Activated T-helper 17 cell treated with anti-CD3 and anti-CD28 coated beads, Interleukin-2, amount 50 U/mL, for 72 hours (primary cell): ENCODE measurements at regions not wholly inside any gene's neighbourhood (a gene's known extent, or its start where the extent isn't known, plus 50 kb on each side); places are given as distances from the start of the nearest gene placed in this dataset.

ENCODE experiments used
- ATAC-seq: fragments of 150-1000 bp; cut with Tn5 transposase; replicated peaks from 2 replicates; pipeline ENCODE4 v1.10.0; 2021; ENCODE audit warnings: mild to moderate bottlenecking, moderate library complexity
- H3K27ac Mint-ChIP-seq: one replicate; pipeline ENCODE4 v1.8.0; 2022; ENCODE audit warnings: mixed read lengths
- H3K27me3 Mint-ChIP-seq: one replicate; pipeline ENCODE4 v1.8.0; 2022; ENCODE audit warnings: mixed read lengths
- H3K36me3 Mint-ChIP-seq: one replicate; pipeline ENCODE4 v1.8.0; 2022; ENCODE audit warnings: low read depth, mild to moderate bottlenecking, mixed read lengths
- H3K4me1 Mint-ChIP-seq: one replicate; pipeline ENCODE4 v1.8.0; 2022; ENCODE audit warnings: mixed read lengths
- H3K4me3 Mint-ChIP-seq: one replicate; pipeline ENCODE4 v1.8.0; 2022; ENCODE audit warnings: mild to moderate bottlenecking, mixed read lengths
- H3K9me3 Mint-ChIP-seq: one replicate; pipeline ENCODE4 v1.8.0; 2022; ENCODE audit warnings: mixed read lengths

DNA sequence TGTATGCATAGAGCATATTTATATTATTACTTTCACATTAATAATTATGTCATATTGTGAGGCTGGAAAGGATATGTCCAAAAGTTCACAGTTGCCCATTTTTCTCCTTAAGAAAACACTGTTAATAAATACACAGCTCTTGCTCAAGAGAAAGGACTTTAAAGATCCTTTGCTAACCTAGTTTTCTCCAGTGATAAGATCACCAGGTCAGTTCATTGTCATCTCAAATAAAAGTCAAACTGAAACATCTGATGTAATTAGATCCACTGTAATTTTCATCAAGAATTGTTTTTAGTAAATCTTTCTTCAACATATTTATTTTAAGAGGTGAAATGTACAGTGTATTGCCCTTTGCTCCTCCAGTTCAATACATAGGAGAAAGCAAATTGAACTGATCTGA lies 82.8 kb upstream of the KLHL1 start:
- H3K27ac Mint-ChIP-seq: no peak overlapping the region
- H3K4me3 Mint-ChIP-seq: no peak overlapping the region
- no peaks in the 10 kb centered on the region for H3K4me1 Mint-ChIP-seq
- no peaks in the 10 kb centered on the region for H3K36me3 Mint-ChIP-seq
- no peaks in the 10 kb centered on the region for H3K27me3 Mint-ChIP-seq
- peaks cover 4% of the 10 kb centered on the region for H3K9me3 Mint-ChIP-seq
- no peak for ATAC-seq

DNA sequence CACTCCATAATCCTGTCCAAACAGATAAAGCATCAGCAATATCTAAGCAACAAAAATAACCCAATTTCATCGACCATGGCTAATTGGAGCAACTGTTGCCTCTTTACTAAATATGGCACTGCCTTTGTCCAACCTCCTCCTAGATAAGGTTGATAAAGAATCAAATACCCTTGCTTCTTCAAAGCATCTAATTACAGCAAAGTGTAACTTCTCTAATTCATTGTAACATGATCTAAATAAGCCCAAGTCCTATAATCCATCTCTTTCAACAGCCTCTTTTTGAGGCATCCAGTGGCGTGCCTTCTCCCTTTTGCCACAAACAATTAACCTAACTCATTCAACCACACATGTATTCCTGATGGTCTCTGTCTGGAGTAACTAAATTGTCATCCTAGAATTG lies 81.7 kb upstream of the KLHL1 start:
- peaks cover 4% of the 10 kb centered on the region for H3K9me3 Mint-ChIP-seq
- H3K36me3 Mint-ChIP-seq: no peaks in the 10 kb centered on the region
- H3K27me3 Mint-ChIP-seq: no peaks in the 10 kb centered on the region
- no peaks in the 10 kb centered on the region for H3K4me1 Mint-ChIP-seq
- no peak overlapping the region for H3K27ac Mint-ChIP-seq
- no peak for ATAC-seq
- no peak overlapping the region for H3K4me3 Mint-ChIP-seq

DNA sequence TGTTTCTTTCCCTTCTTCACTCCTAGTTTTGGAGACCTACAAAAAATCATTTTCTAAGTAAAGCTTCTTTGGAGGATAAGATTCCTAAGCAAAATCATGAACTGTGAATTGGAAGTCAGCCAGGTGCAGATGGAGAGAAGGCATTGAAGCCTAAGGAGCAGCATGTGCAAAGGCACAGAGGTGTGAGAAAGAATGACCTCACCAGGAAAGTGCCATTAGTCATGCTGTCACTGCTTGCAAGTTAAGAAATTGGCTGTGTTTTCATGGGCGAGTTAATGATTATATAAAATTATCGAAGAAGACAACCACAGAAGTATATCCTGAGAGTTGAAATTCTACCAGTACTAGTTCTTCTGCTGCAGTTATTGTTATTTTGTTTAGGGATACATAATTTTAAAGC lies 80.3 kb upstream of the KLHL1 start:
- Mint-ChIP-seq H3K27ac (no peak overlapping the region), H3K4me1 (no peaks in the 10 kb centered on the region), H3K4me3 (no peak overlapping the region), H3K27me3 (no peaks in the 10 kb centered on the region), H3K36me3 (no peaks in the 10 kb centered on the region), H3K9me3 (peaks cover 4% of the 10 kb centered on the region)
- no peak for ATAC-seq

DNA sequence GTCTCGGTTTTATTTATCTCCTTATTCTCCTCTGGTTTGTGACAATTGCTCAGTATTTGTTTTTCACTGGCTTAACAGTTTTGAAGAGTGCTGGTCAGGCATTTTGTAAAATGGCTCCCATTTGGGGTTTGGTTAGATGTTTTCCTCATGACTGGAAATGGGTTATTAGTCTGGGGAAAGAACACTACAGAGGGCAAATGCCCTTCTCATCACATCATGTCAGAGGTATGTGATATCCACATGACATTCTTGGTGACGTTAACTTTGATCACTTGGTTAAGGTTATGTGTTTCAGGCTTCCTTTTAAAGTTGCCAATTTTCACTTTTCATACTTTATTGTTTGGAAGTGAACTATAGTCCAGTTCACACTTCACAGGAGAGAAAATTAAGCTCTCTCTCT lies 74.8 kb upstream of the KLHL1 start:
- Mint-ChIP-seq H3K27me3 (no peaks in the 10 kb centered on the region), H3K36me3 (no peaks in the 10 kb centered on the region), H3K4me3 (no peak overlapping the region), H3K27ac (no peak overlapping the region), H3K4me1 (no peaks in the 10 kb centered on the region), H3K9me3 (peaks cover 3% of the 10 kb centered on the region)
- ATAC-seq: no peak
